ENCODE measurements at regions not wholly inside any gene's neighbourhood (a gene's known extent, or its start where the extent isn't known, plus 50 kb on each side); places are given as distances from the start of the nearest gene placed in this dataset.

GRCh38 chr5:167155387-167156005 lies 1135.9 kb upstream of the WWC1 start:
- TF ChIP-seq, protein P1, sequence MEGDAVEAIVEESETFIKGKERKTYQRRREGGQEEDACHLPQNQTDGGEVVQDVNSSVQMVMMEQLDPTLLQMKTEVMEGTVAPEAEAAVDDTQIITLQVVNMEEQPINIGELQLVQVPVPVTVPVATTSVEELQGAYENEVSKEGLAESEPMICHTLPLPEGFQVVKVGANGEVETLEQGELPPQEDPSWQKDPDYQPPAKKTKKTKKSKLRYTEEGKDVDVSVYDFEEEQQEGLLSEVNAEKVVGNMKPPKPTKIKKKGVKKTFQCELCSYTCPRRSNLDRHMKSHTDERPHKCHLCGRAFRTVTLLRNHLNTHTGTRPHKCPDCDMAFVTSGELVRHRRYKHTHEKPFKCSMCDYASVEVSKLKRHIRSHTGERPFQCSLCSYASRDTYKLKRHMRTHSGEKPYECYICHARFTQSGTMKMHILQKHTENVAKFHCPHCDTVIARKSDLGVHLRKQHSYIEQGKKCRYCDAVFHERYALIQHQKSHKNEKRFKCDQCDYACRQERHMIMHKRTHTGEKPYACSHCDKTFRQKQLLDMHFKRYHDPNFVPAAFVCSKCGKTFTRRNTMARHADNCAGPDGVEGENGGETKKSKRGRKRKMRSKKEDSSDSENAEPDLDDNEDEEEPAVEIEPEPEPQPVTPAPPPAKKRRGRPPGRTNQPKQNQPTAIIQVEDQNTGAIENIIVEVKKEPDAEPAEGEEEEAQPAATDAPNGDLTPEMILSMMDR (optimal IDR thresholded peaks at IDR 0.05 in 1 of 3, IDR thresholded peaks at IDR 0.05 in 1 of 3, conservative IDR thresholded peaks at IDR 0.05 in 1 of 3; ENCODE audit: extremely low read depth in 1 of 3, insufficient read depth in 2 of 3, low read length in 3 of 3) = no peak
- TF ChIP-seq EZH2 (IDR thresholded peaks at IDR 0.05; ENCODE audit: low read length) = no peak

Measured in keratinocyte (primary cell).